ENCODE measurements at regions not wholly inside any gene's neighbourhood (a gene's known extent, or its start where the extent isn't known, plus 50 kb on each side); places are given as distances from the start of the nearest gene placed in this dataset.

GRCh38 chr2:7840651-7841380, 841.0 kb upstream of the ID2 start:
- peaks cover 4% of the 10 kb centered on the region for H3K4me1 ChIP-seq (ENCODE audit: control insufficient read depth, insufficient read depth, low read length)
- H3K27ac ChIP-seq (ENCODE audit: low read length), result no peak overlapping the region
- DNase-seq, result no peak
- H3K36me3 ChIP-seq (ENCODE audit: control insufficient read depth, insufficient read depth, low read length), result no peaks in the 10 kb centered on the region
- no peak overlapping the region for H3K4me3 ChIP-seq (ENCODE audit: low read length)
- no peaks in the 10 kb centered on the region for H3K27me3 ChIP-seq (ENCODE audit: control insufficient read depth, insufficient read depth, low read length)
- H3K9me3 ChIP-seq (replicated peaks; ENCODE audit: control insufficient read depth, low read depth, low read length), result no peaks in the 10 kb centered on the region
- WGBS (ENCODE audit: insufficient coverage), result 95% methylated on average over 14 of the region's 16 CpGs

- DNase-seq, result no peak
- Histone ChIP-seq H3K27me3 (ENCODE audit: control insufficient read depth, insufficient read depth, low read length) (no peaks in the 10 kb centered on the region), H3K27ac (ENCODE audit: low read length) (no peak overlapping the region), H3K4me3 (ENCODE audit: low read length) (no peak overlapping the region), H3K9me3 (replicated peaks; ENCODE audit: control insufficient read depth, low read depth, low read length) (no peaks in the 10 kb centered on the region), H3K4me1 (ENCODE audit: control insufficient read depth, insufficient read depth, low read length) (peaks cover 4% of the 10 kb centered on the region), H3K36me3 (ENCODE audit: control insufficient read depth, insufficient read depth, low read length) (no peaks in the 10 kb centered on the region)
- 73% methylated on average over 1 of the region's 2 CpGs for WGBS (ENCODE audit: insufficient coverage)
Measured at GRCh38 chr2:7841751-7842150, 840.1 kb upstream of the ID2 start.

DNA sequence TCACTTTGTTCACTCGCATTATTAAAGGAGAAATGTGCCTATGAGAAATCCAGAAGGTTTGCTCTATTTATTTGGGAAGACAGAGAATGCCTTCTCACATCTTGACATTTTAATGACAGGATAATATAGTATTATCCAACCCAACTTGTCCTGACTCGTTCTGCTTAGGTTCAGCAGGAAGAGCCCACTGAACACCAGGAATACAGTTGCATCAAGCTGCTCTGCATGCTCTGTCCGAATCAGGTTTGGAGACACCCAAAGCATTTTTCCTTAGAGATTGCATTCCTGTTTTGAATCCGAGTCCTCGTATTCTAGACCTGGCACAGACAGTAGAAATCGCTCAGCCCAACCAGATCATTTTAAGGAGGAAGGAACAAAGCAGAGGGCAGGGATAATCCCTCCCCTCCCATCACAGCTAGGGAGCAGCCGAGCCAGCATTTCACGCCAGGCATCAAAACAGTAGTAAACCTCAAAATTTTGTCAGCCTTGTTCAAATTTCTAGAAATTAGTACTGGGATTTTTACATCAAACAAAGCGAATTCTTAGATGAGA, 837.4 kb upstream of the ID2 start:
- peak; percentile 19 for DNase-seq
- Histone ChIP-seq H3K36me3 (ENCODE audit: control insufficient read depth, insufficient read depth, low read length) (no peaks in the 10 kb centered on the region), H3K4me1 (ENCODE audit: control insufficient read depth, insufficient read depth, low read length) (peaks cover 4% of the 10 kb centered on the region)

GRCh38 chr2:7845332-7845731, 836.5 kb upstream of the ID2 start:
- peak; percentile 37 for DNase-seq
- Histone ChIP-seq H3K4me1 (ENCODE audit: control insufficient read depth, insufficient read depth, low read length) (peaks cover 4% of the 10 kb centered on the region), H3K27me3 (ENCODE audit: control insufficient read depth, insufficient read depth, low read length) (no peaks in the 10 kb centered on the region), H3K27ac (ENCODE audit: low read length) (no peak overlapping the region), H3K36me3 (ENCODE audit: control insufficient read depth, insufficient read depth, low read length) (no peaks in the 10 kb centered on the region), H3K9me3 (replicated peaks; ENCODE audit: control insufficient read depth, low read depth, low read length) (no peaks in the 10 kb centered on the region), H3K4me3 (ENCODE audit: low read length) (no peak overlapping the region)
- 22% methylated on average over 1 of the region's 2 CpGs for WGBS (ENCODE audit: insufficient coverage)

More for the DNA sequence above, 837.4 kb upstream of the ID2 start:
- Histone ChIP-seq H3K4me3 (ENCODE audit: low read length) (no peak overlapping the region), H3K27me3 (ENCODE audit: control insufficient read depth, insufficient read depth, low read length) (no peaks in the 10 kb centered on the region), H3K27ac (ENCODE audit: low read length) (no peak overlapping the region), H3K9me3 (replicated peaks; ENCODE audit: control insufficient read depth, low read depth, low read length) (no peaks in the 10 kb centered on the region)
- no CpG with 5 or more reads among the region's 9 CpGs for WGBS (ENCODE audit: insufficient coverage)

DNA sequence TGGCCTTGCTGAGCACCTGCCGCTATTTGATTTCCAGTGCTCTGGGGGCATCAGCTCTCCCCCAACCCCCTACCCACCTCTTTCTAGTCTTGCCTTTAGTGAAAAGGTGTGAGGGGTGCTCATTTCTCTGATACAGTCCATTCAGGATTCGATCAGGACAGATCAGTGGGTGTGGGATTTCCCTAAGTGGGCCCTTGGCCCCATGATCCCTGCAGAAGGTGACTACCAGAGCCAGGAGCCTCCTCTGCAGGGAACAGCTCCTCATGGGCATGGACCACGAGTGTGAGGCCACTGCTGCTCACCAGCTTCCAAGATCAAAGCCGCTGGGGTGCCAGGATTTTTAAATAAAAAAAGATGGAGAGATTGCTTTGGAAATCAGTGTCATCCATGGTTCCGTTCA, 835.2 kb upstream of the ID2 start:
- peaks cover 4% of the 10 kb centered on the region for H3K4me1 ChIP-seq (ENCODE audit: control insufficient read depth, insufficient read depth, low read length)
- DNase-seq, result no peak
- no peaks in the 10 kb centered on the region for H3K27me3 ChIP-seq (ENCODE audit: control insufficient read depth, insufficient read depth, low read length)
- H3K27ac ChIP-seq (ENCODE audit: low read length), result no peak overlapping the region
- H3K9me3 ChIP-seq (replicated peaks; ENCODE audit: control insufficient read depth, low read depth, low read length), result no peaks in the 10 kb centered on the region
- 67% methylated on average over 1 of the region's 5 CpGs for WGBS (ENCODE audit: insufficient coverage)
- H3K4me3 ChIP-seq (ENCODE audit: low read length), result no peak overlapping the region
- H3K36me3 ChIP-seq (ENCODE audit: control insufficient read depth, insufficient read depth, low read length), result no peaks in the 10 kb centered on the region

DNA sequence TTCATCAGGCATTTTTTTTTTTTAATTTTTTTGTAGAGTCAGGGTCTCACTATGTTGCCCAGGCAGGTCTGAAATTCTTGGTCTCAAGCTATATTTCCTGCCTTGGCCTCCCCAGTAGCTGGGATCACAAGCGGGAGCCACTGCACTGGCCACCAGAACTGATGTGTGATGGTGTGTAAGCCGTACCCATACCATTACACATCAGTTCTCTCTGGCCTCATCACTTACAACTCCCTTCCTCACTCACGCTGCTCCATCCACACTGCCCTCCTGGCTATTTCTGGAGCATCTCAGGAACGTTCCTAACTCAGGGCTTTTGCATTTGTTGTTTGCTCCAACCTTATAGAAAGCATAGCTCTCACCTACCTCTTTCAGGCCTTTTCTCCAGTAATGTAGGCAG, 834.5 kb upstream of the ID2 start:
- no peaks in the 10 kb centered on the region for H3K27me3 ChIP-seq (ENCODE audit: control insufficient read depth, insufficient read depth, low read length)
- H3K4me1 ChIP-seq (ENCODE audit: control insufficient read depth, insufficient read depth, low read length), result peaks cover 4% of the 10 kb centered on the region
- no peaks in the 10 kb centered on the region for H3K36me3 ChIP-seq (ENCODE audit: control insufficient read depth, insufficient read depth, low read length)
- H3K9me3 ChIP-seq (replicated peaks; ENCODE audit: control insufficient read depth, low read depth, low read length), result no peaks in the 10 kb centered on the region
- no peak overlapping the region for H3K27ac ChIP-seq (ENCODE audit: low read length)
- WGBS (ENCODE audit: insufficient coverage), result no CpG with 5 or more reads among the region's 4 CpGs
- H3K4me3 ChIP-seq (ENCODE audit: low read length), result no peak overlapping the region
- DNase-seq, result no peak

DNA sequence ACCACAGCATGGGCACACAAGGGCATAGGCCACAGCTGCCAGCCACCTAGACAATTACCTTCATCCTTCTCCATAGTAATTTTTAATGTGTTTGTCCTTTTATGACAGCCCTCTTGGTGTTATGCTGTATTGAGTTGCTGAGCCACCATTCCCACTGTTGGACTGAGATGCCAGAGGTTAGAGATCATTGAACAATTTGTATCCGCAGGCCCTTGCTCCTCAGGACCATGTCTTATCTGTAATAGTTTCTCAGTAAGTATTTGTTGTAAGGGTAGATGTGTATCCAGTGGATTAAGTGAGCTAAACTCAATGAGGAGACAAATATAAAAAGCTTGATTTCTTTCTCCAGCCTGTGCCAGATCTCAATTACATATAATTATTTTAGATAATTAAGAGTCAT, 832.8 kb upstream of the ID2 start:
- Histone ChIP-seq H3K4me3 (ENCODE audit: low read length) (no peak overlapping the region), H3K36me3 (ENCODE audit: control insufficient read depth, insufficient read depth, low read length) (no peaks in the 10 kb centered on the region), H3K4me1 (ENCODE audit: control insufficient read depth, insufficient read depth, low read length) (peaks cover 4% of the 10 kb centered on the region), H3K9me3 (replicated peaks; ENCODE audit: control insufficient read depth, low read depth, low read length) (no peaks in the 10 kb centered on the region), H3K27ac (ENCODE audit: low read length) (no peak overlapping the region), H3K27me3 (ENCODE audit: control insufficient read depth, insufficient read depth, low read length) (no peaks in the 10 kb centered on the region)
- no CpG with 5 or more reads among the region's 1 CpG for WGBS (ENCODE audit: insufficient coverage)
- DNase-seq, result no peak

GRCh38 chr2:7849531-7849930, 832.3 kb upstream of the ID2 start:
- no peaks in the 10 kb centered on the region for H3K36me3 ChIP-seq (ENCODE audit: control insufficient read depth, insufficient read depth, low read length)

DNA sequence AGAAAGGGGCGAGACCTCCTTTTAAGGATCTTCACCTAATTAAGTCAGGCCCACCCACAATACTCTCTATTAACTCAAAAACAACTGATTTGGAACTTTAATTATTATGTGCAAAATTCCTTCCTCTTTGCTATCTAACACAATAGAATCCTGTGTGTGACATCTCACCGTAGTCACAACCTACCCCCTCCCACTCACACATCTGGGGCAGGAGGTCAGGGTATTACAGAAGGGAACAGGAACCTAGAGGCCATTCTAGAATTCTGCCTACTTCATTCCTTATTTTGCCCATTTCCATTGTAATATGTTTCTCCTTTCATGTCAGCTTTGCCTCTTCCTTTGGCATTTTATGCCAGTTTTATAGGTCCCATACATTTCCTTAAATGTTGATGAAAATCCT, 829.3 kb upstream of the ID2 start:
- Histone ChIP-seq H3K27me3 (ENCODE audit: control insufficient read depth, insufficient read depth, low read length) (no peaks in the 10 kb centered on the region), H3K9me3 (replicated peaks; ENCODE audit: control insufficient read depth, low read depth, low read length) (no peaks in the 10 kb centered on the region), H3K4me1 (ENCODE audit: control insufficient read depth, insufficient read depth, low read length) (no peaks in the 10 kb centered on the region), H3K4me3 (ENCODE audit: low read length) (no peak overlapping the region), H3K27ac (ENCODE audit: low read length) (no peak overlapping the region), H3K36me3 (ENCODE audit: control insufficient read depth, insufficient read depth, low read length) (no peaks in the 10 kb centered on the region)
- no CpG with 5 or more reads among the region's 2 CpGs for WGBS (ENCODE audit: insufficient coverage)
- DNase-seq, result no peak

More at GRCh38 chr2:7849531-7849930, 832.3 kb upstream of the ID2 start:
- 76% methylated on average over 5 of the region's 5 CpGs for WGBS (ENCODE audit: insufficient coverage)
- H3K4me3 ChIP-seq (ENCODE audit: low read length), result no peak overlapping the region
- H3K9me3 ChIP-seq (replicated peaks; ENCODE audit: control insufficient read depth, low read depth, low read length), result no peaks in the 10 kb centered on the region
- H3K27me3 ChIP-seq (ENCODE audit: control insufficient read depth, insufficient read depth, low read length), result no peaks in the 10 kb centered on the region
- DNase-seq, result no peak
- H3K27ac ChIP-seq (ENCODE audit: low read length), result no peak overlapping the region
- peaks cover 4% of the 10 kb centered on the region for H3K4me1 ChIP-seq (ENCODE audit: control insufficient read depth, insufficient read depth, low read length)

DNA sequence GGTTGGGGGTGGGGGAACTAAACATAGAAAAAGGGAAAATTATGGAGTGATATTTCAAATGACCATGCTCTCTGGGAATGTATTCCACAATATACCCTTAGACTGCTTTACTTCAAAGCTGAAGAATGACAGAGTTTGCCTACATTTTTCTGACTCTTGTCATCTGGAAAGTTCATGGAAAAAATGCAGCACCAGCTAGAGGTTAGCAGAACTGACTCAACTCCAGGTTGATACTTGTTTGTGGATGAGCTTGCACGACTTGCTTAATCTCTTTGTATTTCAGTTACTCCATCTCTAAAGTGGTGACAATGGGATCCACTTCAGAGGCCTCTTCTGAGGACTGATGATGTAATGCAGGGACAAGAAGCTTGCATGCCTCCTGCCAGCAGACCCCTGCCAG, 824.0 kb upstream of the ID2 start:
- Histone ChIP-seq H3K9me3 (replicated peaks; ENCODE audit: control insufficient read depth, low read depth, low read length) (no peaks in the 10 kb centered on the region), H3K4me1 (ENCODE audit: control insufficient read depth, insufficient read depth, low read length) (no peaks in the 10 kb centered on the region), H3K36me3 (ENCODE audit: control insufficient read depth, insufficient read depth, low read length) (no peaks in the 10 kb centered on the region), H3K4me3 (ENCODE audit: low read length) (no peak overlapping the region), H3K27ac (ENCODE audit: low read length) (no peak overlapping the region), H3K27me3 (ENCODE audit: control insufficient read depth, insufficient read depth, low read length) (no peaks in the 10 kb centered on the region)
- no peak for DNase-seq
- 100% methylated on average over 1 of the region's 1 CpG for WGBS (ENCODE audit: insufficient coverage)

Data from muscle of leg (tissue), 3 donors.